Femur (tissue), 1 donor: ENCODE measurements at regions not wholly inside any gene's neighbourhood (a gene's known extent, or its start where the extent isn't known, plus 50 kb on each side); places are given as distances from the start of the nearest gene placed in this dataset.

Source experiments
- DNase-seq: peaks from one replicate; pipeline ENCODE4 v3.0.0-alpha.2; 2017

DNA sequence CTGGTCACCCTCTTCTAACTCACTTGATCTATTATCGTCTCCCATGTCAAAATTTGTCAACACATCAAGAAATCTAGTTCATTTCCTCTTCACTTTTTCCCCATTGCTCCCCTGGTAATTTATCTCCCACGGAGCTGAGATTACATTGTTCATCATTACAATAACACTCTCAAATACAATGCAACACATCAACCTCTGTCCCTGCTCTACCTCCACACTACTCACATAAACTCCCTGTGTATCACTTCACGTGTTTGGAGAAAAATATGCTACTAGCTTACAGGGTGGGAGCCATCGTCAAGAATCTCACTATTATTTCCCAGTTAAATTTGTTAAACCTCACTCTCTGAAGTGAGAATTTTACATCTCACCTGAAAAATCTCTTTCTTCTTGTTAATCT, 1006.4 kb downstream of the ARAP2 start:
- DNase-seq: no peak

DNA sequence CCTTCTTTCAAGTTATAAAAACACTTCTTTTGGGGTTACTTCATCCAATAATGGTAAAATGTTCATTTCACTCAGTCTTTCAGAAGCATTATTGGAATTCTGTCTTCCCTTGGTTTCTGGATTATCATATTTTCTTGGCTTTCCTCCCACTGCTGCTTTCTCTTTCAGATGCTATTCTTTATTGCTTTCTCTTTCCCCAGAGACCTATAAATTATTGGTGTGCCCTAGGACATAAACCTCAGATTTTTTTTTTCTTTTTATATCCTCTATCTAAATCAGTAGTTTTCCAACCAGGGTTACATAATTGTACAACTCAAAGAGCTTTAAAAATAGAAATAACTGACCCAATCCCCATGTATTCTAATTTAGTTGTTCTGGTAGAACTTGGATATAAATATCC, 1005.5 kb downstream of the ARAP2 start:
- DNase-seq: no peak

DNA sequence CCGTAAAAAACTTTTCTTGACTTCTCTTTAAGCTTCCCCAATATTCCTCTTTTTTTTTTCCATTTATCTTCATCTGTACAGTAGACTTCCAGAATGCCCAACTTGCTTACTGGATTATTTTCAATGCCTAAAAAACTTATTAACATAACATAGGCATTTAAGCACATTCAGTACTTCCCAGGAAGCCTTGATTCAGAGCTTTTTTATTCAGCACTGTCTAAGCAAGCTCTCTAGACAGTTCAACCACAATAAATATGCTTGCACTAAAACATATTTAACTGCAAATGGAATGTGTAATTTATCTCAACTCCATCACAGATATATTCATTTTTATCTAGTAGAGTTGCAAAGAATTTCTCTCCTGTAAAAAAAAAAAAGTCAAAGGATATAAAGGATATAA, 997.8 kb downstream of the ARAP2 start:
- DNase-seq: no peak

DNA sequence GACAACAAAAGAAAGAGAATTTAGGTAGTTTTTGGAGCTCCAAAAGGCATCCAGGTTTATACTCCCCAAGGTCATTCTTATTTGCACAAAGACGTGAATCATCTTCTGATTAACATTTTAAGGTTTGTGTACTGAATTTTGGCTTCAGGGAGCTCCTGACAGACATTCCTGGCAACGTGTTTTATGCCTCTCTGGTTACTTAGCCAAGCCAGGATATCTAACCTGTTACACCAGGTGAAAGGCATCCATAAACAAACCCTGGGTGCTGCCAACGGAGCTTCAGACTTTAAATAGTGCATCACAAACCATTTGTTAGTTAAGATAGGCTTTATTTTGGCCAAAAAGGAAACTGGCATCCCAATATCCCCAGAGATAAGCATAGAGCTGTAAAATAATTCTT, 997.3 kb downstream of the ARAP2 start:
- DNase-seq: no peak

DNA sequence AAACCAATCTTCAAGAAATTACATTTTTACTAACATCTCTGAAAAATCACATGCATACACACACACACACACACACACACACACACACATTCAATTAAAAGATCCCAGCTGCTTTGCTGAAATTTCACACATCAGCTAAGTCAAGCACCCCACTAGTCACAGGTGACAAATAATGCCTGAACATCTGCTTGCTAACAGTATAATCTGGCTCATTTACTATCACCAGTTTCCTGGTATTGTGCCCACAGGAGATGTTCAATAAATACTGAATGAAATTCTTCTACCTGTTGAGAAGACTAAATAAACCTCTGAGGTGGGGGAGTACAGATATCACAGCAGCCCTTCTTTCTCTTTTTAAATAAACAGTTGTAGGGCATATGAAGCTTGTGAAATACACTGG, 994.0 kb downstream of the ARAP2 start:
- no peak for DNase-seq

DNA sequence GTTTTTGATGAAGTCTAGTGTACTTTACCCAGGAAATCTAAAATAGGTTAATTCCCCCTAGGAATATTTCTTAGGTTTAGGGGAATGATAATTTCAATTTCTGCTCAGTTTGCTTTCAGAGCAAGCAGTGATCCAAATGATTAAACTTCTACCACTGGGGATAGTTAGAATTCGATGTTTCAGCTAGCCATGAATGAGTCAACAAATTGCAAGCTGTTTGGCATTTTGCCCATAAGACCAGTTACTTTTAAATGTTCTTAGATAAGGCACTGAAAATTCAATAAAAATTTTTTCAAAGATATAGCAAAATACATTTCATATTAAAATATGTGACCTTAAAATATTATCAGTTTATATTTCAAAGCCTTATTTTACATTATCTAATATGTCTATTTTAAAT, 993.6 kb downstream of the ARAP2 start:
- DNase-seq: no peak

DNA sequence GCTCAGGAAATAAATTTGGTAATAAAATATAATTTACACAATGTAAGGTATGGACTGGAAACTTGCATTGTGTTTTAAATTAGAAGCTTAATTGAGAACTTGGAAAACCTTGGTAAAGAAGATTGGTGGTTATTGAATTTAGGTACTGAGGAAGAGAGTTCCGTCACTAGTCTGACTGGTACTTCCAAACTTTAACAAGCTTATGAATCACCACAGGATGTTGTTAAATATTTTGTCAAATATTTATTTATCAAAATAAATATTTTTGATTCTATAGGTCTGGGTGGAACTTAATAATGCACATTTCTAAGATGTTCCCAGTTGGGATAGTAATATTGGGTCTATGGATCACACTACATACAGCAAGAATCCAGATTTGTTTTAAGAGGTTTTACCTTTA, 992.2 kb downstream of the ARAP2 start:
- no peak for DNase-seq

DNA sequence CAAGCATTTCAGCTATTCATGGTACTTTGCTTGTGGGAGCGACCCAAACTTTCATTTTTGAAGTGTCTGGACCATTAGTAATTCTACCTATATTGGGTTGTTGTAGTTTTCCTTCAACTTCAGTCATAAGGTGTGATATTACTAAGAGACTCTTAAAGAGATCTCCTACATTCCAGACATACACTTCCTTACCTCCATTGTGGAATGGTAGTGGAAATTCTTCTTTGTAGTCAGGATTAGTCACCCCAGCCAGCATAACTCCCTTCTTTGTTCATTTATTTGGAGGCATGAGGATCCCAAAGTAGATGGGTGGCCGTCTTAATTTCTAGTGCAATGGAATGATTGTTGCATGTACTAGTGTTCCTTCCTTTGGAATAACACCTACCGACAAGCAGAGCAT, 991.4 kb downstream of the ARAP2 start:
- DNase-seq: no peak

DNA sequence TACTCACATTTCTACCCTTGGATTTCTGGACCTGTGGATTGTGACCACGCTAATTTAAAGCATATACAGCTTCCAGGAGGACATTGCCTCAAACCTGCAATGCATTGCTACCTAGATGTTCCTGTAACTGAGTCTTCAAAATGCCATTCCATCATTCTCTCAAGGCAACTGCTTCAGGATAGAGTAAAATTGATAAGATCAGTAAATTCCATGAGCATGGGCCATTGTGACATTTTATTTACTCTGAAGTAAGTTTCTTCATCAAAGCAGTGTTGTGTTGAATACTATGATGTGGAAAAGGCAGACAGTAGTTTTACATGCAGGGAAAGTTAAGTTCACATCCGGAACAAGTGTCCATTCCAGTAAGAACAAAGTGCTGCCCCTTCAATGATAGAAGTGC, 991.0 kb downstream of the ARAP2 start:
- DNase-seq: no peak

DNA sequence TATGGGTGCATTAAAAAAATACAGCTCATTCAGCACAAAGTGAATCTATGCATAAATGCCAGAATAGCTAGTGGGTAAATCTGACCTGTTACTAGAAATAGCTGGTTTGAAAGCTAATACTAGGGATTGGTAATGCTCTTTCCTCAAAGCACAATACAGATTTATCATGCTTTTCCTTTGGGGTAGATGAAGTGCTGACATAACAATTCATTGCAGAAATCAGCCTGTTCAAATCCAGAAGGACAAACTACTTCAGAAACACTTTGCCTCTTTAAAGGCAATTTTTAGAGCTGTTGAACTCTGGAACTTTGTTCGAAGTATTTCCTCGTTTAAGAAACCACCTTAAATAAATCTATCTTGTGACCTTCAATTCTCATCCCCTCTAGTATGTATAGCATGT, 957.9 kb downstream of the ARAP2 start:
- no peak for DNase-seq

DNA sequence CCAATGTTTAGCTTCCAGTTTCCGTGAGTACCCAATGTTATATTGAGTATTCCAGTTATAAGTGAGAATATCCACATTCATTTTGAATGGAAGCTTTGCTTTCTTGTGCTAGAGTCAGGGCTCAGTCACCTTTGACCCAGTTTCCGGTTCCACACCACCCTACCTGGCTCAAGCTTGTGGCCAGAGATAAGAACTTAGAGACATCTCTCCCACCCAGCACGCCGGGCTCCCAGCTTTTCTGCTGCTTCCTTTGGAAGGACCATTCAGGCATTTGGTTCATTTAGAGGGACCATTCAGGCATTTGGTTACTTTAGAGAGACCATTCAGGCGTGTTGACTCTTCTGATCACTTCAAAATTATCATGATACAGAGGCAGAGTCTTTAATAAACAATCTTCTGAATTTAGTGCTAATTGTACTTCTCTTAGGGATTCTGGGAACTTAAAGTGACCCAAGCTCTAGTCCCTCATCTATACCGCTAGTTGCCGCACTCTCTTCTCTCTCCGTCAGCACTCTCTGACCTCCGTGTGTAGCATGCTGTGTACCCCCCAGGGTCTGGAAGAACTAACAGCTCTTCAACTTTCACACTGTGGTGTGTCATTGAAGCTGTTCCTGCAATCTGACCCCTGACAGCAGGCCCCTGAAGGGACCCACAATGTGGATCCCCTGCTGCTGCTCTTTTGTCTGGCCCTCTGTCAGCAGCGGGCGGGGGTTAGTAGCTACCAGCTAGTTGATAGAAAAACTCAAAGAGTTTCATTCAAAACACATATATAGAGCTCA, 943.1 kb downstream of the ARAP2 start:
- DNase-seq: no peak

DNA sequence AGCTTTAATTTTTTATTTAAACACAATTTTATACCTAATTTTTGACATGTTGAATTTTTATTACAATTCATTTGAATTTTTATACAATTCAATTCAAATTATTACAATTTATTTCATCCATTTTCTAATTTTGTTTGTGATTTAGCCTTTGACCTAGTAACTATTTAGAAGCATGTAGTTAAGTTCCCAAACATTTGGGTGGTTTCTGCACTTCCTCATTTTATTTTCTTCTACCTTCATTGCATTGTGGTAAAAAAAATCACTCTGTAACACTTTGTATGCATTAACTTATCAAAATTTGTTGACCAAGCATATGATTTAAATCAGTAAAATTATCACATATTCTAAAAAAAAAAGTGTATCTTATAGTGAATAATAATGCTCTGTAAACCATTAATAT, 928.9 kb downstream of the ARAP2 start:
- no peak for DNase-seq

DNA sequence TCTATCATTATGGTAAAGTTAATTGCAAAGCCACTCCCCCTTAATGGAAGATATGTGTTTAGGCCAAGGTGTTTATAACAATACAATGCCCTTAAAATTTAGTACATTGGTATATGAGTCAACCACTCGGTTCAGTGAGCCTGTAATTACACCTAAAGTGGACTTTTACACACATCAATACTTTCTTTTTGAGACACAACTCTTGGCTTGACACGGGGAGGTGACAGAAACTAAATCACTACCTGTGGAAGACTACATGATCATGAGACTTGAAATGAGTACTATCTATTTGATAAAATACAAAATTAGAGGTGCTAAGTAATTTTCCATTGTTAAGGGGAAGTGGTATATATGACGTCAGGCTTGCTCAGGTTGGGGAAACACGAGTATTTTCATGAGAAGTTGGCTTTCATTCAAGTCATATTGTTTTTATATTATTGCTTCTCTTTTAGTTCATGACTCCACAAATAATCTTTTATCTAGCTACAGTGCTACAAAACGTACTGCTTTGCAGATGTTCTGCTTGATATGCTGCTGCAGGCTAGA, 918.3 kb downstream of the ARAP2 start:
- DNase-seq: no peak

DNA sequence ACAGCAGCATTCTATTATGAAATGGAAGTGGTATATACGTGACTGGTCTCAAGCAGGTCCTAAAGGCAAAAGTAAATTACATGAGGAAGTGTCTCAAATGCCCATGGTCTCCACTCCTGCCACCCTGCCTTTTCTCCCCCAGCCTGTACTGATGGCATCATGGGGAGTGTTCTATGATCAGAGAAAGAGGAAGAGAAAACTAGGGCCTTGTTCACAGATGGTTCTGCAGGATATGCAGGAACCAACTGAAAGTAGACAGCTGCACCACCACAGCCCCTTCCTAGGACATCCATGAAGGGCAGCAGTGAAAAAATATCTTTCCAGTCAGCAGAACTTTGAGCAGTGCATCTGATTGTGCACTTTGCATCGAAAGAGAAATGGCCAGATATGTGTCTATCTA, 901.5 kb downstream of the ARAP2 start:
- no peak for DNase-seq

DNA sequence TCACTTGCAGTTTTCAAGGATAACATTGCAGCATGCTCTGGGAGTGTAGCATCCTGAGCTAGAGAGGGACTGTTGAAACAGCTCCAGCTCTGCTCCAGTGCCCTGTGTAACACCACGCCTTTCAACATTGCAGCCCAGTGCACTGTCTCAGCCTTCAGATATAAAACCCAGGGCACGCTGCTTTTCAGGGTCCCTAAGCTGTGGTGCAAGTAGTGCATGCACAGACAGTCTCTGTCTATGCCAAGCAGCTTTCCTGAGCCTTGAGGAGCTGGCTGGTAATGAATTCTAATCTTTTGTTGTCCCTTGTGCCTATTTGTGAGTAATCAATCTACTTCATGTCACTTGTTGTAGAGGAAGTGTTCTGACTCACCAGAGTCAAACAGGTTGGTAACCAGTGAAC, 897.0 kb downstream of the ARAP2 start:
- DNase-seq: no peak

DNA sequence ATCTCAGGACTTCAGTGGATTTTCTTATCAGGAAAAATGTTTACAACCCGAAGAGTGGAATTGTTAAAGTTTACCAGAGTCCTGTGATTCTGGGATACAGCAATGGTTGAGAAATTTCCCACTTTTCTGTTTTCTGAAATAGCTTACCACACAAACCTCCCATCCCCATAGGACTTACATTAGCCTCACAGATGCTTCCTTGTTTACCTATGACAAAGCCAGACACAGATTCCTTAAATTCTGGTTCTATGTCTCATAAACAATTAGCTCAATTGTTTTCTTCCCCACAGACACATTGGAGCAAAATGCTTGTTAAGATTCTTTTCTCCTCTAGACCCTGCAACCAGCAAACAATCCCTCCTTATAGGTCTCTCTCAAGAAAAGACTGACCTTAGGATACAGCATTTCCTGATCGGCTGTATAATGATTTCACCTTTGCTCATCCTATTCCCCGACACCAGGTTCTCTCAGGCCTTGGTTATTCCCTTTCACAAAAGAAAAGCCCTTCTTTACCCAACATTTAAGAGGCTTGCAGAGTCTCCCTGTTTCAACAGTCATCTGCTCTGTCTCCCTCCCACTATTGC, 886.2 kb downstream of the ARAP2 start:
- DNase-seq: no peak

DNA sequence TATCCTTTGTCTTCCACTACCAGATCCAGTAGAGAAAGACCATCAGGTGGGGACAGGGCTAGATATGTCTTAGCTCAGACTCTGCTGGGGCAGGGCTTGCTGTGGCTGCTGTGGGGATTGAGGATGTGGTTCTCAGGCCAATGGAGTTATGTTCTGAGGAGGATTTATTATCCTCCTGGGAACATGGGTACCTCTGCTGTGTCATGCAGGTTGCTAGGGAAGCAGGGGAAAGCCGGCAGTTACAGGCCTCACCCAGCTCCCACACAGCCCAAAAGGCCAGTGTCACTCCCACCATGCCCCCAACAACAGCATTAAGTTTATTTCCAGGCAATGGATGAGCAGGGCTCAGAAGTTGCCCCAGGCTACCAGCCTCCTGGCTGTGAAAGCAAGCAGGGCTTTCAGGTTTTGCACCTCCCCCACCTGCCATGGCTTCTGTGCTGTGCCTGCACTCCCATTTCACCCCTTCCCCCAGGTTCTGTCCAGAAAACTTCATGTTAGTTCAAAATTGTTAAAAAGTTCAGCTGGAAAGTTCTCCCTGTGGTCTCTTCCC, 879.9 kb downstream of the ARAP2 start:
- DNase-seq: no peak

DNA sequence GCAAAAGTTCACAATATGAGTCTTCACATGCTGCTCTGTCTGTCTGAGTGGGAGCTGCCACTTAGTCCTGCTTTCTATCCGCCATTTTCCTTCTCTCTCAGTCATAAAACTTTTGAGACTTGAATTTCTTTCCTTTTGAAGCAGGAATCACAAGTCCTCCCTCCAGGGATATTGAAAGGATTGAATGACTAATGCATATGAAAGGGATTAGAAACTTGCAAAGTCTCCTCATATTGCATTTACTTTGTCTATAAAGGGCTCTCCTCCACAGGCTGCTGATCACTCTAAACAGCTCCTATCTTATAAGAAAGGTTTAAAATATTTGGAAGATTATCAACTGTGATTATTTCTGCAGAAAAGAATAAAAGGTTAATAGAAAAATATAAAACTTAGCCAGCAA, 879.1 kb downstream of the ARAP2 start:
- DNase-seq: no peak

DNA sequence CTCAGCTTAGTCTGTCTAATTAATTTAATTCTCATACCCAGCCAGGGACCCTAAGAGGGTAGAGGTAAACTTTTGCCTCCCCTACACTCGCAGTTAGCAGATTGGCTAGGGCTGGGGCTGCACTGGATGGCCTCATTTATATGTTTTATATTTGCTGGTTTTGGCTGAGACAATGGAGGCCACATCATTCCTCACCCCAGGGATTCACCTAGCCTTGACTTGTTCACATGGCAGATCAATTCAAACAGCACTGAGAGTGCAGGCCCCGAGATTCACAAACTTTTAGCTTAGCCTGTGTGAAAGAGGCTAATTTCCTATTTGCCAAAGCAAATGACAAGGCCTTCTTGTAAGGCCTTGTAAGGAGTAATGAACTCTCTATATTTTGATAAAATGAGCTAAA, 844.4 kb downstream of the ARAP2 start:
- DNase-seq: no peak

DNA sequence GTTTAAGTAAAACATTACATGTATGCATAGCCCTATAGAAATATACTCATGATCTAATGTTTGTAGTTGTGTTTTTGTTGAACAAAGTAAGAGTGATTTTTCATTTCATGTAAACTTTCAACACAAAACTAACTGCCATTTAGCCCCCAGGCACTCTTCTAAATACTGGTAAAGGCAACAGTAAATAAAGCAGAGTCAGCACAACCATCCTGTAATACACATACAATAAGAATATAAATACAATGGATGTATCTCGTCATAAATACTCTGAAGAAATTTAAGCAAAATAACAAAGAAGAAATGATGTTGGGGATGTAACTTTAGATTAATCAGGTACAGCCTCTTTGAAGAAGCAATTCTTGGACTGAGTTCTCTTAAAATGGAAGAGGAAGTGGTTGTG, 821.2 kb downstream of the ARAP2 start:
- no peak for DNase-seq

DNA sequence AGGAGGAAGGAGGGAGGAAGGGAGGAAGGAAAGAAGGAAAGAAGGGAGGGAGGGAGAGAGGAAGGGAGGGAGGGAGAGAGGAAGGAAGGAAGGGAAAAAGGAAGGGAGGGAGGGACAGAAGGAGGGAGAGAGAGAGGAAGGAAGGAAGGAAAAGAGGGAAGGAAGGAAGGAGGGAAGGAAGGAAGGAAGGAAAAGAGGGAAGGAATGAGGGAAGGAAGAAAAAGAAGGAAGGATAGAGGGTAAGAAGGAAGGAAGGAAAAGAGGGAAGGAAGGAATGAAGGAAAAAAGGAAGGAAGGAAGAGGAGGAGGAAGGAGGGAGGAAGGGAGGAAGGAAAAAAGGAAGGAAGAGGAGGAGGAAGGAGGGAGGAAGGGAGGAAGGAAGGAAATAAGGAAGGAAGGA, 796.8 kb downstream of the ARAP2 start:
- DNase-seq: no peak

DNA sequence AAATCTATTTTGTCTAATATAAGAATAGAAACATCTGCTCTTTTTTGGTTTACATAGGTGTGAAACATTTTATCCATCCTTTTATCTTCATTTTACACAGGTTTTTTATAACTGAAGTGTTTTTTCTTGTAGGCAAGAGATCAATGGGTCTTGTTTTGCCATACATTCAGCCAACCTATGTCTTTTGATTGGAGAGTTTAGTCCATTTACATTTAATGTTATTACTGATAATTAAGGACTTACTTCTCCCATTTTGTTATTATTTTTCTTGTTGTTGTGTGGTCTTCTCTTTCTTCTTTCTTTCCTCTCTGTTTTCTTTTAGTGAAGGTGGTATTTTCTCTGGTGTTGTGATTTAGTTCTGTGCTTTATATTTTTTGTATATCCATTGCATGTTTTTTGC, 785.3 kb downstream of the ARAP2 start:
- no peak for DNase-seq

DNA sequence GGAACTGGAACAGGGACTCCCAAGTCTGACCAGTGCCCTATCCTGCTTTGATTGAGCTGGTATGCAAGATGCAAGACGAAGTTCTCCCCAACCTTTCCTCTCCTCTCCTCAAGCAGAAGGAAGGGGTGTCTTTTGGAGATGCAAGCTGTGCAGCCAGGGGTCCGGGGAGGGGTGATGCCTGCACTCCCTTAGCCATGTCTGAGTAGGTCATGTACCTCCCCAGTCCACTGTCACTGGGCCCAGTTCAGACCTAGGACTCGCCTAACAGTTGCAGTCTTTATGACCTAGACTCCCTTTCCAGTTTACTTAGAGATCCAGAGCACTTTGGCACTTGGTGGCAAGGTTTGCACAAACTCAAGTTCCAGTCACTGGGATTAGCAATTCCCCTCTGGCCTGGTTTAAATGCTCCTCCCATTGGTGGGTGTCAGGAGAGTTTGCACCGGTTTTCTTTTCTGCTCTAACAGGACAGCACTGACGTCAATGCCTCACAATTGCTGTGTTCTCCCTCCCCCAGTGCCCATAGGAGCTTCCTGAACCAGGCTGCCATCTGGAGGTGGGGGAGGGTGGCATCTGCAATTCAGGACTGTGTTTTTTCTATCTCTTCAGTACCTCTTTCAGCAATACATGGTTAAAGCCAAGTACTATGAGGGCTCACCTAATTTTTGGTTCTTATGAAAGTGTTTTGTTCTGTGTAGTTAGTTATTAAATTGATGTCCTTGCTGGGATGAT, 782.2 kb downstream of the ARAP2 start:
- no peak for DNase-seq
